Stimulated activated CD4-positive, alpha-beta T cell treated with anti-CD3 and anti-CD28 coated beads, Interleukin-12 subunit alpha, Interleukin-12 subunit beta, amount 100 ng/mL, for 24 hours (primary cell): ENCODE measurements at regions not wholly inside any gene's neighbourhood (a gene's known extent, or its start where the extent isn't known, plus 50 kb on each side); places are given as distances from the start of the nearest gene placed in this dataset.

ENCODE experiments used
- DNase-seq, 2 experiments: peaks; one replicate each; pipeline ENCODE4 v3.0.0-alpha.2; 2020; ENCODE audit warnings: low read depth in 2 of 2

DNA sequence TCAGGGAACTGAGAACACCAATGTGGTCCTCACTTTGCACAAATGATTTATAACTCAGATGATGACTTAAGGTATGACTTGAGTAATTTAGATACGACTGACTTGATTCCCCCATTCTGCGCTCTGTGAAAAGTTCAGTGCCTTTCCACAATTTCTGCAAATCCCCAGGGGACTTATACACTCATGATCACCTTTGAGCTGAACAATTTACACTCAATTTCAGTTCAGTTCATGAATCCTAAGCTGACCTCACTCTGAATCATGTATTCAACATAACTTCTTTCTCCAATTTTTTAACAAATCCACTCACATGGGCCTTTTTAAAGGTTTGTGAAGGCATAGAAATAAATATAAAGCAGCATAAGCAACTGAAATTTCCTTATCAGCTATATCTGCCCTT, 274.2 kb downstream of the FAM76B start:
- DNase-seq = no peak

DNA sequence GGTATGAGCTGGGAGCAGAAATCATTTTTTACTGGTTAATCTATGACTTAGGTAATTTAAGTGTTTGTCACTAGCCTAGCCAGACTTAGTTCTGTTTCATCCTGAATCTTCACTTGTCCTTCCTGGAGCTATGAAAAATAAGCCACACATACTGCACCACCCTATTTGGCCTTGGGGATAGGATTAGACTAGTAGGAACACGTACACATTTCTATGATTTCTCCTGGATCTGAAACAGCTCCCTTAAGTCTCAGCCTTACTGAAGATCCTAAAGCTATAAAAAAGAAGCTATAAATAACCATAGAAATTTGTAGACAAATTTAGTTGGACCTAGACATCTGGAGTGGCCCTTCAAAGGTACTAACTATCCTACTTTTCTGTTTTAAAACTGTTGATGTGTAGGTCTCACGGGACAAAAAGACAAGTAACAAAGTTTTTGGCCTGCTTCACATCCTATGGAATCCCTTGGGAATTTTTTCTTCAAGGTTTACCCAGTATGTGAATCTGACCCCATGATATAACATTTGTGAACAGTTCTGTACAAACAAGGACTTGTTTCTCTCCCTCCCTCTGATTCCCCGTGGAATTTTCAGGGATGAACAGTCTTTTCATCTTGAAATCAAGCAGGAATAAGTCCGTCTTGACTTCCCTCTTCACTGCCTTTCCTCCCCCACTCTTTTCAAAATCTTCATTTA, 275.0 kb downstream of the FAM76B start:
- DNase-seq = no peak

- DNase-seq = no peak
These were observed 276.9 kb downstream of the FAM76B start for GRCh38 chr11:95512682-95513081.

- DNase-seq = no peak
These were observed 277.4 kb downstream of the FAM76B start for GRCh38 chr11:95512177-95512576.

- DNase-seq = no peak
These were observed 277.4 kb upstream of the SESN3 start for GRCh38 chr11:95508219-95508890.

GRCh38 chr11:95507794-95508193, 276.8 kb upstream of the SESN3 start:
- DNase-seq = no peak

DNA sequence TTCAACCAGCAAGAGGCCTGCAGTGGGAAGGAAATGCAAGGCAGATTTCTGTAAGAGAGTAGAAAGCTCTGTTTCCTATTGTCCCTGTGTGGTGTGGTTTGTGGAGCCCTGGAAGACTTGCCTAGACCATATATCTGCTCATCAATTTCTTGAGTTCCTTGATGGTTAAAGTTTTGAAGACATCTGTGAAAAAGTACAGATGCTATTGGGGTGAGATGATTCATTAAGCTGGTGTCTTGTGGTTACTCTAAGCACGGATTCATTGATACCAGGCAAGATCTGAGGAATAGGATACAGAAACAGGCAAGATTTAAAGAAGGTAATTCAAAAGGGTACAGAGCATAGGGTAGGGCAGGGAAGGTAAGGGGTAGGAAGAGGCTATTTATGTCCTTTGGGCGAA, 275.8 kb upstream of the SESN3 start:
- no peak for DNase-seq

GRCh38 chr11:95505927-95506426, 275.0 kb upstream of the SESN3 start:
- no peak for DNase-seq

DNA sequence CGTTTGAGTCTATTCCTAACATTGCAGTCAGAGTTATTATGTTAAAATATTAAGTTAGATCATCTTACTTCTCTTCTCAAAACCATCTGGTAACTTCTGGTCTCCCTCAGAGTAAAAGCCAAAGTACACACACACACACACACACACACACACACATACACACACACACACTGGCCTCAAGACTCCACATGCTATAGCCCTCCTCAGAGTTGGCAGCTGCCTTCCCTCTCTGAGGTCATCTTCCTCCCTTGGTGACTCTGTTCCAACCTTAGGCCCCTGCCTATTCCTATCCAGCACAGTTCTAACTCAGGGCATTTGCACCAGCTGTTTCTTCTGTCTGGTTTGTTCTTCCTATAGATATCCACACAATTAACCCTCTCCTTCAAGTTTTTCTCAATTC, 272.0 kb upstream of the SESN3 start:
- no peak for DNase-seq

GRCh38 chr11:95502522-95502921, 271.5 kb upstream of the SESN3 start:
- DNase-seq = no peak

GRCh38 chr11:95501761-95502266, 270.8 kb upstream of the SESN3 start:
- DNase-seq = no peak

GRCh38 chr11:95500466-95500865, 269.5 kb upstream of the SESN3 start:
- no peak for DNase-seq

DNA sequence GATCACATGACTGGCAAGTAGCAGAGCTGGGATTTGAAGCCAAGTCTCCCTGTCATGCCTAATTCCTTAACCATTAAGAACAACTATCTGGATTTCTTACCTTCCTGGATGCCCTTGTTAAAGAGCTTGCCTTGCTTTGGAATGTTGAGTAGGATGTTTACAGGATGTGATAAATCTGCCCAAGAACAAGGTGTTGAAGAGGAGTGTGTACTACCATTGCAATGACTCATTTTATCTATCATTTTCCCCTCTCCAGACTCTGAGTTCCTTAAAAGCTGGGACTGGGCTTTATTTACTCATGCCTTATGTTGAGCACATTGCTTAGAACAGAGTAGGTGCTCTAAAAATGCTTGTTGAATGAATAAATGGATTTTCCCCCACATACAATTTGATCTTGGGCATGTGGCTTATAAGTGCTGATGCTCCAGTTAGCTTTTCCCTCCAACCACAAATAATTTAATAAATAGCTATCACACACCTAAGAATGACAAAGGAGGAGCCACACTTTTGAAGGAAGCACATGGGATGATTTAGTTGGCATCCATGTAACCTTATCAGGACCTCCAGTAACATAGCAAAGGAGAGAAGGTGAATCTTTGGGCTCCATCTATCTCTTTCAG, 268.6 kb upstream of the SESN3 start:
- no peak for DNase-seq

GRCh38 chr11:95498722-95499425, 267.9 kb upstream of the SESN3 start:
- DNase-seq = no peak

DNA sequence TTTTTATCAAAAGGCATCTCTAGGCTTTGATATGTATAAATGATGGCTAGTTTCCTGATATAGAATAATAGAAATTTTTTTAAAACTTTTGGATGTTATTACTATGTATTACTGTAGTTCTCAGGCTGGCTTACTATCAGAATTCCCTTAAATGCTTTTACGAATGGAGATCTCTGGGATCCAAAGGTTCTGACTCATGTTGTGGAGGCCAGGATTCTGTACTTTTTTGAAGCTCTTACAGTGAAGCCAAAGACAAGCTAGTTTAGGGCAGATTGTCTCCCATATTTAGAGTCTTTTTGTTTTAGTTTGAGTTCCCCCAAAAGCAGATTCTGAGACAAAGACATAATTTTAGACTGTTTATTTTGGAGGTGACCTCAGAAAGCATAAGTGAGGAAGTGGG, 265.9 kb upstream of the SESN3 start:
- no peak for DNase-seq

DNA sequence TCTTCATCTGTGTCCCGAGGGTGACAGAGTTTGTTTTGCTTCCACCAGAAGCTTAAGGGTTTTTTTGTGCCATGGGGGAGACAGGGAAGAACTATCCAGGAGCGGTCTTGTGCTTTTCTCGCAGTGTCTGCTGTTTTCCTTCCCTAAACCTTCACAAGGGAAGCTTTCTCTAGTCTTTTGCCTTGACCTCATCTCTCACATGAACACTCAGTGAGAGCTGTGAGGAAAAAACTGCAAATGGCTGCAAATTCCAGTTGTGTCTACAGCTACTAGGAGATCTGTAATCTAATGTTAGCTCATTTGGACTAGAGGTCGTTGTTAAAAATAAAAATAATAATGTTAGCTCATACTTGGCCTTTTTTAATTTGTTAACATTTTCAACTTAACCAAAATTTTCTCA, 264.7 kb upstream of the SESN3 start:
- no peak for DNase-seq

GRCh38 chr11:95494856-95495255, 263.9 kb upstream of the SESN3 start:
- DNase-seq = no peak

DNA sequence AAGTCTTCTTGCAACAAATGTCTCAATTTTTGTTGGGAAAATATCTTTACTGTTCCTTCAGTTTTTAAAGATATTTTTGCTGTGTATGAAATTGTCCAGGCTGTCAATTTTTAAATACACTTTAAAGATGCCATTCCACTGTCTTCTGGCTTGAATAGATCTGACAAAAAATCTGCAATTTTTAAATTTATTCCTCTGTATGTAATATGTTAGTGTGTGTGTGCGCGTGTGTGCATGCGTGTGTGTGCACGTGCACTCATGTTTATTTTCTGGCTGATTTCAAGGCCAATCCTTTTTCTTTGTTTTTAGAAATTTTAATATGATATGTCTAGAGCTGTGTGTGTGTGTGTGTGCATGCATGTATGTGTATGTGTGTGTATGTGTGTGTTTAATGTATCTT, 263.2 kb upstream of the SESN3 start:
- no peak for DNase-seq

DNA sequence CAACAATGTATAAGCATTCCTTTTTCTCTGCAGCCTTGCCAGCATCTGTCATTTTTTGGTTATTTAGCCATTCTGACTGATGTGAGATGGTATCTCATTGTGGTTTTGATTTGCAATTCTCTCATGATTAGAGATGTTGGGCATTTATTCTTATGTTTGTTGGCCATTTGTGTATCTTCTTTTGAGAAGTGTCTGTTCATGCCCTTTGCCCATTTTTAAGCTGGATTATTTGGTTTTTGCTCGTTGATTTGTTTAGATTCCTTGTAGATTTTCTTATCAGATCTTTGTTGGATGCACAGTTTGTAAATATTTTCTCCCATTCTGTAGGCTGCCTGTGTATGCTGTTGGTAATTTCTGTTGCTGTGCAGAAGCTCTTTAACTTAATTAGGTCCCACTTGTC, 259.6 kb upstream of the SESN3 start:
- no peak for DNase-seq

GRCh38 chr11:95487938-95488337, 256.9 kb upstream of the SESN3 start:
- no peak for DNase-seq

- DNase-seq = no peak
These were observed 256.4 kb upstream of the SESN3 start for GRCh38 chr11:95487391-95487790.

- DNase-seq = no peak
These were observed 256.0 kb upstream of the SESN3 start for GRCh38 chr11:95486979-95487378.
